GM21717 (cell line): ENCODE measurements at regions not wholly inside any gene's neighbourhood (a gene's known extent, or its start where the extent isn't known, plus 50 kb on each side); places are given as distances from the start of the nearest gene placed in this dataset.

Experiments used
- ATAC-seq: cut with Tn5 transposase; IDR thresholded peaks from one replicate; pipeline ENCODE4 v1.9.1; 2021; ENCODE audit warnings: mild to moderate bottlenecking, moderate library complexity; ENCODE audit not compliant: unreplicated experiment

GRCh38 chr6:98579079-98579478, 255.3 kb upstream of the POU3F2 start:
- ATAC-seq, result no peak

DNA sequence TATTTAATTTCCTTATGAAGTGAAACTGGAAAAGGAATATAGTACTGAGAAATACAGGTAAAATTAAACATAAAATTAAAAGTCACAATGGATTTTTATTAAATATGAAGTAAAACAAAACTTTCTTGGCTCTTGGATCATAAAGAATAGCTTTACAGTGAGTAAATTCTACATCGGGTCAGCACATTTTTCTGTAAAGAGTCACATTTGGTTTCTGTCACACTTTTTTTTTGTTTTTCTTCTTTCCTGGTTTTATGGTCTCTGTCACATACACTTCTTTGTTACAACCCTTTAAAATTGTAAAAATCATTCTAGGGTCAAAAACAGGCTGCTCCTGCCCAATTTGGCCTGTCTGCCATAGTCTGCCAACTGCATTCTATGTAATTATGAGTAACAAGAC, 254.4 kb upstream of the POU3F2 start:
- ATAC-seq, result no peak

GRCh38 chr6:98581705-98582104, 252.7 kb upstream of the POU3F2 start:
- ATAC-seq, result no peak

GRCh38 chr6:98583506-98583905, 250.9 kb upstream of the POU3F2 start:
- no peak for ATAC-seq

- no peak for ATAC-seq
These were observed 248.2 kb upstream of the POU3F2 start for GRCh38 chr6:98586163-98586562.

DNA sequence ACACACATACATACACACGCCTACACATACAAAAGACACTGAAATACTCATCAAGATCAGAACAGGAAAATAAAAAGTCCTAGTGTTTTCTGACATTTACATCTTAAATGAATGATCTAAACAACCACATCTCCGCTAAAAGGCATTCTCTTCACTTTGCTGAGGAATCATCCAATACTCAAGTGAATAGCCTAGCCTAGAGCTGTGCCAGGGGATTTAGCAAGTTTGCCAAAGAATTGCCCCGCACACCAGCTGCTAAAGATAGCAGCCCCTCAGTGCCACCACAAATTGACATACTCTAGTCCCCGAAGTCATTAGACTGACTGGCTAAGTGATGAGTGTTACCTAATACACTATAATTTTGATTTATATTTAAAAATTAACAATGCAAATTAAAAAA, 246.8 kb upstream of the POU3F2 start:
- no peak for ATAC-seq

DNA sequence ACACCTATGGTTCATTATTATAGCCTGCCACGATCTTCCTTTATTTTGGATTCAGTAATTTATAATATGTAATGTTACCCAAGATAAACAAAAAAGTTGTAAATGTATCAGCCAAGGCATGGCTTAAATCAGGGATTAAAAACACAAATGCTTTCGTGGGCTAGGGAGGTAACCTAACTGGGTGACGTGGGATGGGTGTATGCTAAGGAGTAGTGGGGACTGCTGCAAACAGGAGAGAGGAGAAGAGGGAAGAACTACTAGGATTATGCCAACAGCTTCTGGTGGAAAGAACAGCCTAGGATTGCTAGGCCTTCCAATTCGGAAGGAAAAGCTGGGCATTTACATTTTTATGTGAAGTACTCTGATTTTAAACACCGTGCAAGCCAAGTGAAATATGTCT, 244.8 kb upstream of the POU3F2 start:
- ATAC-seq, result no peak

- ATAC-seq, result no peak
These were observed 244.2 kb upstream of the POU3F2 start for GRCh38 chr6:98590136-98590681.

- ATAC-seq, result no peak
These were observed 243.4 kb upstream of the POU3F2 start for GRCh38 chr6:98590997-98591396.

GRCh38 chr6:98593676-98594075, 240.7 kb upstream of the POU3F2 start:
- no peak for ATAC-seq

GRCh38 chr6:98601716-98602115, 232.7 kb upstream of the POU3F2 start:
- no peak for ATAC-seq

- no peak for ATAC-seq
These were observed 228.7 kb upstream of the POU3F2 start for GRCh38 chr6:98605705-98606104.

DNA sequence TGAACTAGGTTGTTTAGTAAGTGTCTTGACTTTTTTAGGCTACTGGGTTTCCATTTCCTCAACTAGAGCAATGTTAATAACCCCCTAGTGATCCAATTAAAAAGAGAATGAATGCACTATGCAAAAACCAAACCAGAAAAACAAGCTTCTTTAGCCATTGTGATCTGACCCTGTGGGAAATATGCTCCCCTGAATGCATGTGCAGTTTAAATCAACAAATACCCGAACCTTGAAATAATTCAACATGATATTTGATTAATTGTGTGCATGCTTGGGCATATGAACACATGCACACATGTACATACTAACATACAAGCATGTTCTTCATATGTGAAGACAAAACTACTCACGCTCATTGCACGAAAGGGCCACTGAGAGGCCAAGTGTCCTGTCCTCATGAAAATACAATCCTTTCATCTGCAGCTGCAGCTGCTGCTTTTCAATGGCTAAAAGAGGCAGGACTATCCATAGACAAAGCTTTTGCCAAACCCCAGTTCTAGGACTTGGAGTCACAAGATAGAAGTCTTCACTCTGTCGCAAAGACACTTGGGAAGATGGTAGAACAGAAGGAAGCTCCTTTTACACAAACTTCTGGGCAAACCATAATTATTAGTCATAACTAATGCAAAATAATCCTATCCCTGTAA, 207.1 kb upstream of the POU3F2 start:
- no peak for ATAC-seq

- ATAC-seq, result no peak
These were observed 200.5 kb upstream of the POU3F2 start for GRCh38 chr6:98633886-98634285.

- ATAC-seq, result no peak
These were observed 199.8 kb upstream of the POU3F2 start for GRCh38 chr6:98634569-98634968.

- no peak for ATAC-seq
These were observed 199.2 kb upstream of the POU3F2 start for GRCh38 chr6:98635191-98635590.

GRCh38 chr6:98636941-98637340, 197.4 kb upstream of the POU3F2 start:
- no peak for ATAC-seq

DNA sequence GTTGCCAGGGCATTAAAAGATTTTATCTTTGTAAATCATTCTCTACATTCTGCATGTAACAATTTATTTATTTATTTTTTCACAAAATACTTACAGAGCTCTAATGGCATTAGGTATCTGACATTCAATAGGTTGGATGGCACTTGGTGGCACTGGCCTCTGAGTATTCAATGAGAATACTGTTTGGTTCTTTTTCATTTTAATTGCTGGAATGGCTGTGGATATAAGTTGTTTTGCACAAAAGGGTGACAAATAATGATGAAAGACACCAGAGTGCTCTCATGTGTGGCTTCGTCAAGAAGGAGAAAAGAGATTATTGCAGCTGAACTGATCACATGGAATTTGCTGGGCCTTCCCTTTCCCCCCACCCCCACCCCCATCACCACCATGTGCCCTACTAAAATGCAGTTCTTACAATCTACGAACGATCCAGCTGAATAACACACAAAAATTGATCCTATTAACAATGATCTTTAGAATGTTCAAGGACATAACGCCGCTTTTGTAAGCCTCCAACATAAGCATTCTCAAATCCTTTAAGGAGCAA, 195.2 kb upstream of the POU3F2 start:
- ATAC-seq, result no peak

GRCh38 chr6:98640366-98640765, 194.0 kb upstream of the POU3F2 start:
- ATAC-seq, result no peak

GRCh38 chr6:98641949-98642719, 192.2 kb upstream of the POU3F2 start:
- ATAC-seq, result no peak

GRCh38 chr6:98644063-98644462, 190.3 kb upstream of the POU3F2 start:
- ATAC-seq, result no peak
